ENCODE measurements at regions not wholly inside any gene's neighbourhood (a gene's known extent, or its start where the extent isn't known, plus 50 kb on each side); places are given as distances from the start of the nearest gene placed in this dataset.
"Not testable (repeated sequence)": the region's sequence is repeated elsewhere in the genome, so short reads cannot be mapped to it uniquely, and the experiment has no call there.

DNA sequence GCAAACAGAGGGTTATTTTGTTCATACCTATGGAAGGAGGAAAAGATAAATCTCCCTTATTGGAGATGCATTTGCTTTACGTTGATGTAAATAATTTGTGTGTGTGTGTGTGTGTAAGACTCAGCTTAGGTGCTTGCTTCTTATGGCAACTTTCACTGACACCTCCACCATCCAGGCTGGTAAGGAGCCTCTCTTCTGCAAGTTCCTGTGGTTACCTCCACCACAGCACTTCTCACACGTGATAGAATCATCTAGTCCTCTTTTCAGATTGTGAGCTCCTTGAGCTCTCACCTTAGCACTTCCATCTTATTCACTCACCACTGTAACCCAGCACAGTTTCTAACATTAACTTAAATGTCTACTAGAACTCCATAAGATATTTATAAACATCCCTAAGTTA is 553.7 kb downstream of the FGF13 start:
- TF ChIP-seq CTCF (IDR thresholded peaks at IDR 0.05; ENCODE audit: low read depth, low read length) = no peak

GRCh38 chrX:138191998-138192397 is 519.5 kb downstream of the FGF13 start:
- no peaks in the 10 kb centered on the region for H3K27me3 ChIP-seq
- DNase-seq (ENCODE audit: low read depth in 1 of 2, low spot score in 1 of 2) = peak; percentile 1 to 64
- TF ChIP-seq CTCF (IDR thresholded peaks at IDR 0.05; ENCODE audit: low read depth, low read length) = no peak
- no peaks in the 10 kb centered on the region for H3K36me3 ChIP-seq
- no peak overlapping the region for H3K27ac ChIP-seq
- H3K4me3 ChIP-seq = no peak overlapping the region
- no peaks in the 10 kb centered on the region for H3K4me1 ChIP-seq (ENCODE audit: low read depth)
- H3K9me3 ChIP-seq (ENCODE audit: low read depth) = no peaks in the 10 kb centered on the region

More for the DNA sequence above, 553.7 kb downstream of the FGF13 start:
- H3K9me3 ChIP-seq (ENCODE audit: low read depth) = no peaks in the 10 kb centered on the region
- H3K36me3 ChIP-seq = no peaks in the 10 kb centered on the region
- DNase-seq (ENCODE audit: low read depth in 1 of 2, low spot score in 1 of 2) = no peak
- no peaks in the 10 kb centered on the region for H3K27me3 ChIP-seq
- no peak overlapping the region for H3K4me3 ChIP-seq
- no peak overlapping the region for H3K27ac ChIP-seq
- no peaks in the 10 kb centered on the region for H3K4me1 ChIP-seq (ENCODE audit: low read depth)

GRCh38 chrX:138229718-138230117 is 481.8 kb downstream of the FGF13 start:
- H3K27me3 ChIP-seq = no peaks in the 10 kb centered on the region
- no peak overlapping the region for H3K4me3 ChIP-seq
- TF ChIP-seq CTCF (IDR thresholded peaks at IDR 0.05; ENCODE audit: low read depth, low read length) = no peak
- no peak for DNase-seq (ENCODE audit: low read depth in 1 of 2, low spot score in 1 of 2)
- H3K27ac ChIP-seq = no peak overlapping the region
- H3K9me3 ChIP-seq (ENCODE audit: low read depth) = no peaks in the 10 kb centered on the region
- no peaks in the 10 kb centered on the region for H3K4me1 ChIP-seq (ENCODE audit: low read depth)
- H3K36me3 ChIP-seq = no peaks in the 10 kb centered on the region

DNA sequence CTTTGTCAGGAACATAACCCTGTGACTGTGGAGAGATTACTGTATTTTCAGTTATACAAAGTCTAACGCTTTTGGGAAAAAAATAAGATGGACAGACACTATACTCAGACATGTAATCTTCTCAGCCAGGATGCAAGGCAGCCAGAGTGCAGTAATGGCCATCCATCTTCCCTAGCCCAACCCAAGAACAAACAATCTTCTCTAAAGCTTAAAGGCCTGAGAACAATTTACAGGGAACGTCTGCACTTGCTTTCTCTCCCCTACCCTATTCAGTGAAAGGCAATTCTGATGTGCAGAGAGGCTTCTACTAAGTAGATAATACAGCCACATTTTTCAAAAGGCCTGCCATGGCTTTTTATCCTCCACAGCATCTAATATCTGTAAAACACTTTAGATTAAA is 471.3 kb downstream of the FGF13 start:
- no peak for TF ChIP-seq CTCF (IDR thresholded peaks at IDR 0.05; ENCODE audit: low read depth, low read length)

GRCh38 chrX:138254001-138254400 is 457.5 kb downstream of the FGF13 start:
- Histone ChIP-seq H3K9me3 (ENCODE audit: low read depth) (no peaks in the 10 kb centered on the region), H3K4me1 (ENCODE audit: low read depth) (no peaks in the 10 kb centered on the region), H3K36me3 (no peaks in the 10 kb centered on the region), H3K27ac (no peak overlapping the region), H3K4me3 (no peak overlapping the region), H3K27me3 (no peaks in the 10 kb centered on the region)
- TF ChIP-seq CTCF (IDR thresholded peaks at IDR 0.05; ENCODE audit: low read depth, low read length) = no peak
- no peak for DNase-seq (ENCODE audit: low read depth in 1 of 2, low spot score in 1 of 2)

More for the DNA sequence above, 471.3 kb downstream of the FGF13 start:
- Histone ChIP-seq H3K4me1 (ENCODE audit: low read depth) (no peaks in the 10 kb centered on the region), H3K36me3 (no peaks in the 10 kb centered on the region), H3K9me3 (ENCODE audit: low read depth) (no peaks in the 10 kb centered on the region), H3K27me3 (no peaks in the 10 kb centered on the region), H3K27ac (no peak overlapping the region), H3K4me3 (no peak overlapping the region)
- DNase-seq (ENCODE audit: low read depth in 1 of 2, low spot score in 1 of 2) = no peak

- Histone ChIP-seq H3K27me3 (no peaks in the 10 kb centered on the region), H3K4me1 (ENCODE audit: low read depth) (no peaks in the 10 kb centered on the region), H3K36me3 (no peaks in the 10 kb centered on the region), H3K9me3 (ENCODE audit: low read depth) (no peaks in the 10 kb centered on the region), H3K27ac (no peak overlapping the region), H3K4me3 (no peak overlapping the region)
- TF ChIP-seq CTCF (IDR thresholded peaks at IDR 0.05; ENCODE audit: low read depth, low read length) = no peak
- no peak for DNase-seq (ENCODE audit: low read depth in 1 of 2, low spot score in 1 of 2)
Observed at GRCh38 chrX:138255373-138255772, 456.1 kb downstream of the FGF13 start.

- H3K4me3 ChIP-seq; H3K9me3 ChIP-seq (ENCODE audit: low read depth); H3K36me3 ChIP-seq; DNase-seq (ENCODE audit: low read depth in 1 of 2, low spot score in 1 of 2); H3K4me1 ChIP-seq (ENCODE audit: low read depth); H3K27ac ChIP-seq; H3K27me3 ChIP-seq: not testable (repeated sequence)
Observed at GRCh38 chrX:138264095-138264494, 447.4 kb downstream of the FGF13 start.

All from cardiac muscle cell (in vitro differentiated cells and primary cell).